Vagina (tissue), 2 donors: ENCODE measurements at regions not wholly inside any gene's neighbourhood (a gene's known extent, or its start where the extent isn't known, plus 50 kb on each side); places are given as distances from the start of the nearest gene placed in this dataset. TPM values are rescaled to one million over a fixed set of nuclear protein-coding genes. Genes with fewer than 3 reads are reported as not detected.

Experiments used
- DNase-seq, 2 donors: peaks; one replicate each; pipeline ENCODE4 v3.0.0-alpha.2; 2017; ENCODE audit errors: extremely low spot score in 2 of 2
- H3K27ac ChIP-seq: fragments of 200-600 bp; sonication (generic); one replicate; pipeline ENCODE4 v1.5.1; 2019
- H3K27me3 ChIP-seq: fragments of 200-600 bp; sonication (generic); one replicate; pipeline ENCODE4 v1.5.1; 2019
- H3K36me3 ChIP-seq, 2 donors: fragments of 200-600 bp; sonication (generic); one replicate each; pipeline ENCODE4 v1.5.1; 2017 to 2019
- H3K4me1 ChIP-seq: fragments of 200-600 bp; sonication (generic); one replicate; pipeline ENCODE4 v1.5.1; 2019
- H3K4me3 ChIP-seq, 2 donors: fragments of 200-600 bp; sonication (generic); 1 replicate in 1 of 2; 2 replicates in 1 of 2; pipeline ENCODE4 v1.5.1; 2016 to 2019
- H3K9me3 ChIP-seq: fragments of 200-600 bp; sonication (generic); one replicate; pipeline ENCODE4 v1.5.1; 2019
- POLR2A ChIP-seq, 2 donors: fragments of 450-650 bp; IDR thresholded peaks; one replicate each; pipeline ENCODE4 v1.6.1; 2017; ENCODE audit warnings: antibody characterized with exemption in 2 of 2, mild to moderate bottlenecking in 2 of 2, moderate library complexity in 2 of 2
- POLR2AphosphoS5 ChIP-seq, 2 donors: sonication (generic); formaldehyde crosslinking; IDR thresholded peaks; one replicate each; pipeline ENCODE4 v1.9.0; 2017; ENCODE audit warnings: antibody characterized with exemption in 2 of 2, mild to moderate bottlenecking in 2 of 2, low read depth in 1 of 2; ENCODE audit not compliant: insufficient read depth in 1 of 2
- intact Hi-C: fragments of 100-400 bp; cut with DNase I; formaldehyde crosslinking; loops from one replicate; pipeline ENCODE4 v1.15.1; 2023
- small RNA-seq: library from RNA; depleted of rRNA; stranded (forward); fragments of <200 nt; gene quantifications from one replicate; pipeline ENCODE3, GENCODE V24; 2016
- TF ChIP-seq, protein P1 (sequence below), 3 experiments: fragments of 450-650 bp in 2 of 3; fragments of 200-600 bp in 1 of 3; sonication (generic) in 1 of 3; IDR thresholded peaks; one replicate each; pipeline ENCODE4 v1.5.1; 2017 to 2019; ENCODE audit warnings: antibody characterized with exemption in 3 of 3, mild to moderate bottlenecking in 2 of 3, moderate library complexity in 2 of 3

DNA sequence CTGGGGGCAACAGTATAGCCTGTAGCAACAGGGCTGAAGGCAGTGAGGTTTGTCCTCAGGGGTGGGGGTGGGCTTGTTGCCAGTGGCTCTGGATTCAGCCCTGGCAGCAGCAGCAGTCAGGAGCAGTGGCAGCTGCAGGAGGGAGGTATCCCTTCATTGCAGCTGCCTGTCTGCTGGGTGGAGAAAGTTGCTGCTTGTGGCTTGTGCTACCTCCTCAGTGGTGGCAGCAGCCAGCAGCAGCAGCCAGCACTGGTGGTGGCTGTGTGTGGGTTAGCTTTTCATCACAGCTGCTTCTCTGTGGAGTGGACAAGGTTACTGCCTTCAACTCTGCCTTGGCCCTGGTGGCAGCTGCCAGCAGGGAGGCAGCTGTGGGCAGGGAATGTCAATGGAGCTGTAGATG, 94.9 kb downstream of the ARL6IP6 start:
- DNase-seq, result no peak
- H3K36me3 ChIP-seq, result no peaks in the 10 kb centered on the region

More for the DNA sequence above, 94.9 kb downstream of the ARL6IP6 start:
- TF ChIP-seq, protein P1, sequence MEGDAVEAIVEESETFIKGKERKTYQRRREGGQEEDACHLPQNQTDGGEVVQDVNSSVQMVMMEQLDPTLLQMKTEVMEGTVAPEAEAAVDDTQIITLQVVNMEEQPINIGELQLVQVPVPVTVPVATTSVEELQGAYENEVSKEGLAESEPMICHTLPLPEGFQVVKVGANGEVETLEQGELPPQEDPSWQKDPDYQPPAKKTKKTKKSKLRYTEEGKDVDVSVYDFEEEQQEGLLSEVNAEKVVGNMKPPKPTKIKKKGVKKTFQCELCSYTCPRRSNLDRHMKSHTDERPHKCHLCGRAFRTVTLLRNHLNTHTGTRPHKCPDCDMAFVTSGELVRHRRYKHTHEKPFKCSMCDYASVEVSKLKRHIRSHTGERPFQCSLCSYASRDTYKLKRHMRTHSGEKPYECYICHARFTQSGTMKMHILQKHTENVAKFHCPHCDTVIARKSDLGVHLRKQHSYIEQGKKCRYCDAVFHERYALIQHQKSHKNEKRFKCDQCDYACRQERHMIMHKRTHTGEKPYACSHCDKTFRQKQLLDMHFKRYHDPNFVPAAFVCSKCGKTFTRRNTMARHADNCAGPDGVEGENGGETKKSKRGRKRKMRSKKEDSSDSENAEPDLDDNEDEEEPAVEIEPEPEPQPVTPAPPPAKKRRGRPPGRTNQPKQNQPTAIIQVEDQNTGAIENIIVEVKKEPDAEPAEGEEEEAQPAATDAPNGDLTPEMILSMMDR (IDR thresholded peaks at IDR 0.05), result no peak
- TF ChIP-seq POLR2A (IDR thresholded peaks at IDR 0.05) (no peak), POLR2AphosphoS5 (IDR thresholded peaks at IDR 0.05; ENCODE audit: insufficient read depth in 1 of 2, low read depth in 1 of 2) (no peak)
- Histone ChIP-seq H3K4me1 (no peaks in the 10 kb centered on the region), H3K9me3 (no peaks in the 10 kb centered on the region), H3K27ac (no peak overlapping the region), H3K4me3 (no peak overlapping the region), H3K27me3 (no peaks in the 10 kb centered on the region)
- intact Hi-C loops, result no loop called here

Small RNA genes in the stretch of these regions (small RNA-seq; reads per million reads assigned to genes)
- gene AC009969.1 (not detected), gene AC079150.2 (not detected)
